GM21723 (cell line): ENCODE measurements at regions not wholly inside any gene's neighbourhood (a gene's known extent, or its start where the extent isn't known, plus 50 kb on each side); places are given as distances from the start of the nearest gene placed in this dataset.
A peak's percentile ranks its signal among the peaks of the same experiment; 100 is the strongest.

Experiments used
- ATAC-seq: cut with Tn5 transposase; IDR thresholded peaks from one replicate; pipeline ENCODE4 v1.9.1; 2021; ENCODE audit warnings: mild to moderate bottlenecking, moderate library complexity; ENCODE audit not compliant: unreplicated experiment

DNA sequence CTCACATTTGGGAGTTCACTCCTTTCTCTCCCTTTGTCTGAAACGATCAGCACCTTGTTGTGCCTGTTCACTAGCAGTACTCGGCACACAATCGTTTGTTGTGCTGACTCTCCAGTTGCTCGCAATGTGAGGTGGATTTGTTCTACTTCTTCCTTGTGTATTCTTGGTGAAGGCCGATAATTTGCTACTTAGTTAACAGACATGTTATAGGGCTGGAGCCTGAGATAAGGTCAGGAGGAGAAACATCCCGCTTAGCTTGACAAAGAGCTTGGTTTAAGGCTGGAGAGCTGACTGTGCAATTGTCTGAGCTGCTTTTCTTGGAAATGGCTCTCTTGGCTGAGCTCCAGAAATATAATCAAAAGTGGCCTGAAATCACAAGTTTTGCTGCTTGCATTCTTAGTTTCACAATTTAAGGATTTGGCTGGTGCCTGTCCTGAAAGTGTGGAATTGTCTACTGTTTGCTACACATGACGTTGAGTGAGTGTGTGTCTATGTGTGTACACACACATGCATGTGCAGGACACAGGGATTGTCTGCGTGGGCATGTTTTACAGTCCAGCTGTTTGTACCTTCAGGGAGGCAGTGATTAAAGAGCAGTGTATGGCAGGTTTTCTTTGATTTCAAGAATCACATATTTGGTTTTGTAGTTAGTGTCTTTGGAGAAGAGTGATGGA lies 77.7 kb downstream of the ARF6 start:
- no peak for ATAC-seq

DNA sequence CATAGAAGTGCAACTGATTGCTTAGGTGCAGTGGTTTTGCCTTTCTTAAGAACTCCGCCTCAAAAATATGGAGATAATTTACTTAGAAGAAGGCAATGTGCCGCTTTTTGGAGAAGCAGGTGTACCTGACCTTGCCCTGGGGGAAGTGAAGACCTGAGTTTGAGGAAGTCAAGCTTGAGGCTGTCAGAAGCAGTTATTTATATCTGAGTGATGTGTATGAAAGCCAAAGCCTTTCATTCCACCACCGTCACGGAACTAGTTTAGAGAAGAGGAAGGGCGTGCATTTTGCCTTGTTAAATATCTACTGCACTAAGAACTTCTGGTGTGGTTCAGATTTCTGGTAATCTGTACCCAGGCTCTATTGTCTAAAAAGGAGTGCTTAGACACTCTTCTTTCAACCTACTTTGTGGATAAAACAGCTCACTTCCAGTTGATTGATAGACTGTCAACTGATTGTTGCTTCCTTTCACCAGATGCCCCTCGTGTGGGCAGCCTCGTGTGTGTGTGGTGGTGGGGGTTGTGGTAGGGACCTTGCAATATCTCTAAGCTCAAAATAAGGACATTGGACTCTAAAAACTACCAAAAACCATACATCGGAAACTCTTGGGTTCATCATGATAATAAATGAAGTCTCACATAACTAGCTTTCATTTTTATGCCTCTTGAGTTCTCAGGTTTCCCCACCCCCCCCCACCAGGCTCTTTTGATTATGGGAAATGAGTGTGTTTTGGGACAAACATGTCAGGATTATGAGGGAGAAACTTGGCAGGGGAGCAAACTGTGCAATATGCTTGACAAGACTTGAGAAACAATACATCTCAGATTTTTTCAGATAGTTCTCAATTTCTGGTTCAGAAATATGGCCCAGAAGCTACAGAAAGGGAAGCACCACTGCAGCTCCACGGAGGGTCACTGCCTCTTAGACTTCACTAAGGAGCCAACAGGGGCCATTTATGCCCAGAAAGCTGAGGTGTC lies 78.6 kb downstream of the ARF6 start:
- peak; percentile 91 for ATAC-seq

DNA sequence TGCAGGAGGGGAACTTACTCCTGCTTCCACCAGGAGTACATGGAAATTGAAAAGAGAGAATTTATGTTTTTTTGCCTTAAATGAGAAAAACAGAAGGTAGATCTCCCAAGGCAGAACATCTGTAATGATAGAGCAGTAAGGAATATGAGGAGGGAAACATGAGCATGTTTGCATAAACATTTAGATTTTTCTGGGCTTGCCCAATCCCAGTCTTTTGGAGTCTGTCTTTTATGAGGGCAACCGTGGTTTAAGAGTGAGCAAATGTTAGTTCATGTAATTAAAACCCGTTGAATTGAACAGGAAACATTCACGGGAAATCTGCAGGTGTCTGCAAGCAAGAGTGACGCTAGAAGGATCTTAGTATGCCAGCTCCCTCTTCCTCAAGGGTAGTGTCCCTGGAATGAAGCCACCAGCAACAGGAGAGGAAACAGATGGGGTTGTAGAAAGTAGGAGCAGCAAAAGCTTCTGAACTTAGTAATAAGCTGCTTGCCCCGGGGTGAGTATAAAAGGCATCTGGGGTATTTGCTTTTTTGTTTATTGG lies 79.3 kb downstream of the ARF6 start:
- no peak for ATAC-seq

DNA sequence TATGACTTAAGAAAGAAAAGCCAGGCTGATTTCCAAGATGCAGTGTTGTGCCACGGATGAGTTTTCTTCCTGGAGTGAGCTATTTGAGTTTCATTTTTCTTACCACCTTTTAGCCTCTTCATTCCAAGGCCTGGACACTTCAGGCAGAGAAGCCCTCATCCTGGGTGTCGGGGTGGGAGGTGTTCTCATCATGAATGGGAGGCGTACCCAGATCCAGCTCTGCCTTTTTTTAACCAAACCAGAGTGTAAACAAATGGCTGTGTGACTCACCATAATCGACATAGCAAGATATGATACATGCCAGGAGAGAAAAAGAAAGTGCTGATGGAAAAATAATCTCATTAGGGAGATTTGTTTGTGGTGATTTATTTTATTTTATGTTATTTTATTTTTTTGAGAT lies 79.9 kb downstream of the ARF6 start:
- ATAC-seq: no peak

DNA sequence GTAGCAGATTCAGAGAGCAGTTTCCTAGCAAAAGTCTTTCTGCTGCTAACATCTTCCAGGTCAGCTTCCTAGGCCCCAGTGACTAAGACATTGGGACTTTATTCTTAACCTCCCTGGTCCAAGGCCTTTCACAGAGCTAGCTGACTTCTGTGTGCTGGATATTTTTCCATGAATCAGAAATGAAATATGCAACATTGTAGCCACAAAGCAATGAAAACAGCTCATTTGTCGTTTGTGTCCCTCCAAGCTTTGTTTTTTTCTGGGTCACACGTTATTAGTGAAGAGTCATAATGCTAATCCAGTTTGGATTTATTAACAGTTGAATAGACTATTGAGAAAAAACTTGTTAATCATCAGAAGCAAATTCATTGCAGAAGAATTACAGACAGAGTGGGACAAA lies 82.4 kb downstream of the ARF6 start:
- ATAC-seq: no peak

DNA sequence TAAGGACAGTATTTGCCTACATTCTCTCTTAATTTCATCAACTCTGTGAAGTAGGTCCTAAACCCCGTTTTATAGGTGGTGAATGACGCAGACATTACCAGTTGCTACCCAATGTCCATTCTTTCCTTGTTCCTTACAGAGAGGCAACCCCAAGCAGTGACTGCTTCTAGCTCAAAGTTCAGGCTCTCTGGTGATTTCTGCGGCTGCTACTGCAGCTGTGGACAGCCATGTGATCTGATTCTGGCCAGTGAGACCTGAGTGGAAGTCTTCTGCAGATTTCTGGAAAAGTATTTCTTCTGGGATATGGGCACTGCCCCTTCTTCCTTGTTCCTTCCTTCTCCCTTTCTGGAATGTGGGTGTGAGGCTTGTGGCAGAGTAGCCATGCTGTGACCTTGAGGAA lies 82.9 kb downstream of the ARF6 start:
- ATAC-seq: no peak

DNA sequence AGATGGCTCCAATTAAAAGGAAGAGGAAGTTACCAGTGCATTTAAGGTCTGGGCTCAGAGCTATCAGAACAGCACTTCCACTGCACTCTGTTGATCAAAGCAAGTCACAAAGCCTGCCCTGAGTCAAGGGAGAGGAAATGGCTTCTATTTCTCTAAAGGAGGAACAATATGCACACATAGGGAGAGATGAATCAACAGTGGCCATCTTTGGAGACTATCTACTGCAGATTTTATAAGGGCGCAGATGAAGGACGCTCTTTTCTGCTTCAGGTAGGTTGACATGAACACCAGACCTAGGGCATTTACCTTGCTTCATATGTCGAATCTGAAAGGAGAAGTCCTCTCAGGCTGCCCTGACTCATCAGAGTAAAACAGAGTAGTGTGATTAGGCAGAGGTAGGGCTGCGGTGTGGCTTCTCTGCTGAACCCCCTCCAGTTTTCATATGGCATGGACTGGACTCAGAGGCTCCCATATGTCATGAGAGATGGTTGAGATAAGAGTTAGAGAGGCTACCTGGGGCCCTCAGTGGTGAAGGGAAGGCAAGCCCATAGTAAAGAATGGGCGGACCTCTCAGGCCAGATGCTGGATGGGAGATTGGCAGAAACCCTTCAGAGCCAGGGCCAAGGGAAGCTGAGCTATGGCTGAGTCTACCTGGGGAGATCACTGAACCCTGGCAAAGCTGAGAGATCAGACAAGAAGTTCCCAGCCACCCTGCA lies 84.4 kb downstream of the ARF6 start:
- ATAC-seq: peak; percentile 87

GRCh38 chr14:49980027-49980426 lies 87.1 kb downstream of the ARF6 start:
- ATAC-seq: no peak

DNA sequence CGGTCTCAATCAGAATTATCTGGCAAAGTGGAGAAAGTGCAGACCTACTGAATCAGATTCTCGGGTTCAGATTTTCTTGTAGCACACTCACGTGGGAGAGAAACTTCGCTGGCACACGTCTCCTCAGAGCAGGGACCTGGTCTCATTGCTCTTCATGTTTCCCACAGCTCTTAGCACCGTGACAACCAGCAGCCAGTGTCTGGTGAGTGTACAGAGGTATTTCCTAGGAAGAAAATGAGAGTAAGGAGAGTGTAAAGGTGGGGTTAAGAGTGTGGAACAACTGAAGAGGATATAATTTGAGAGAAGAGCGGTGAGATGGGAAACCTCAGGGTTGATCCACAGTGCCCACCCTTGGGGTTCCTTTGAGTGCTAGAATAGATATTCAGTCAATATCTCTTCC lies 89.2 kb downstream of the ARF6 start:
- no peak for ATAC-seq

GRCh38 chr14:49982501-49982951 lies 89.6 kb downstream of the ARF6 start:
- no peak for ATAC-seq

GRCh38 chr14:49984424-49984823 lies 91.5 kb downstream of the ARF6 start:
- ATAC-seq: no peak

- no peak for ATAC-seq
These were observed 93.6 kb downstream of the ARF6 start for GRCh38 chr14:49986343-49987014.

GRCh38 chr14:49988080-49988990 lies 95.5 kb downstream of the ARF6 start:
- no peak for ATAC-seq

DNA sequence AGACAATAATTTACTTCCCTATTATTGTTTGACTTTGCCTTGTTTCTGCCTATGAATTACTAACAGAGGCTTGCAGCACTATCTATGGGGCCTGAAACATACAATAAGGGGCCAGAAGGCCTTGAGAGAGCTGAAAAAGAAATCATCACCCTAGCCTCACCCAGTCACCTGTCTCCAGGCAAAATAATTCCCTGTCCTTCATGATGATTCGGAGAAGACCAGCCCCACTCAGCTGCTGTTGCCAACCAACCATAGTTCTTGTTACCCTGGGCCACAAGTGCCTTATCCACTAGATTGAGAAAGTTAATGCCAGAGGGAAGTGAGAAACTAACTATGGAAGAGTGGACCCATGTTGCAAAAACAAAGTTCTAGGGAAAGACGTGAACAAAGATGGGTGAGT lies 97.1 kb downstream of the ARF6 start:
- no peak for ATAC-seq

DNA sequence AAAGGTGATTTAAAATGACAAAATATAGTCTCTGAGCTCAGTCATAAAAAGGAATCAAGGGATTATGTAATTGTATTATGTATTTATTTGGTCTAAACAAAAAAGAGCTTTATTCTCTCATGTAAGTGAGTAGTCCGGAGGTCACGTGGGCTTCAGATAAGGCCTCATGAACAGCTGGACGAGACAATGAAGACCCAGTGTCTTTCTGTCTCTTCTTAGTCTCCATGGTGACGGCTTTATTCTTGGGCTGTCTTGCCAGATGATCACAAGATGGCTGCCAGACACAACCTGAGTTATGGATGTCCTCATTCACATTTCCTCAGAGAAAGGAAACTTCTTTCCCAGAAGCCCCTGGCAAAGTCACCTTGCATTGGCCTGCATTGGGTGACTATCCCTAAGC lies 98.6 kb downstream of the ARF6 start:
- no peak for ATAC-seq

DNA sequence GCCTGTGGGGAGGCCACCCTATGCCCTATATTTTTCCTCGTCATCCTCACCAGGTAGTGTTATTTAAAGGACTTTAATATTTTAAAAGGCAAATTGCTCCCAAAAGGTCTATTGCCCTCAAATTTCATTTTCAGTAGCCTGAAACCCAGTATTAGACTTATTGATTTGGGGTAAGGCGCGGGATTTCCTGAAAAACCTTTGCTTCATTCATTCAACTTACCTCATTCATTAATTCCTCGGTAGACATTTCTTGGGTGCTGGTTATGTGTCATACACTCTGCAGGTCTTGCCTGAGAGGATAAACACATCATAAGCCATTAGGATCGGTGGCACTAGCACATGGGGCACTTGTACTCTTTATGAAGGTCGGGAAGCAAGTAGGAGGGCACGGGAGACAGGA lies 99.2 kb downstream of the ARF6 start:
- ATAC-seq: no peak

DNA sequence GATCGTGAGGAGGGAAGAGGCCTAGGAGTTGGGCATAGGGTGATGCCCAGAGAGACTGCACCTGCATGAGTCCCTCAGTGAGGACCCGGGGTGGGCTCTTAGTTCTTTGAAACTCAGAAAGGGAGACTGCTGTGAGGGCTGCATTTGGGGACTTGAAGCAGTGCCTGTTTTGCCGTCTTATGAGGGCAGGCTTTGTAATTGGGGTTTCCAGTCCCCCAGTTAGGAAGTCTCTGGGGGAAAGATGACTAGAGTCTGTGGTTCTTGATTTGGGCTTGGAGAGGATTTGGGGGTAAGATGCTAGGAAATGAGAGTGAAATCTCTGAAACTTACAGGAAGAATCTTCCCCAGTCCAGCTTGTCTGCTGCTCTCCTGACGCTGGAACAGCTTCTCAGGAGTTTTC lies 99.6 kb downstream of the ARF6 start:
- no peak for ATAC-seq

DNA sequence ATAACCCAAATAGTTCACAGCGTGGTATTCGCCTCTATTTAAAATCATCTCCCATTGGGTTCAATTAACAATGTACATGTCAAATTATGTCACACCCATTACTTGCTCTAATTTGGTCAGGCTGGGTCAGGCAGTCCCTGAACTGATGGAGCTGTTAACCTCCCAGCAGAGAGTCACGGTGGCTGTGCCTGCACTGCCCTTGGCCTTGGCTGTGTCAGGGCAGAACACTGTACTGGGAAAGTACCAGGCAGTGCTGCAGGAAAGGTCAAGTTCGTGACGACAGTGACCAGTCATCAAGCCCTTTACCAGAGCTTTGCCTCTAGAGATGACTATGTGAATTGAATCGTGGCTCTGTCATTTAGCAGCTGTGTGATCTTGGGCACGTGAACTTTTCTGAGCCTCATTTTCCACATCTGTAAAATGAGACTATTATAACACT lies 100.0 kb downstream of the ARF6 start:
- peak; percentile 90 for ATAC-seq

DNA sequence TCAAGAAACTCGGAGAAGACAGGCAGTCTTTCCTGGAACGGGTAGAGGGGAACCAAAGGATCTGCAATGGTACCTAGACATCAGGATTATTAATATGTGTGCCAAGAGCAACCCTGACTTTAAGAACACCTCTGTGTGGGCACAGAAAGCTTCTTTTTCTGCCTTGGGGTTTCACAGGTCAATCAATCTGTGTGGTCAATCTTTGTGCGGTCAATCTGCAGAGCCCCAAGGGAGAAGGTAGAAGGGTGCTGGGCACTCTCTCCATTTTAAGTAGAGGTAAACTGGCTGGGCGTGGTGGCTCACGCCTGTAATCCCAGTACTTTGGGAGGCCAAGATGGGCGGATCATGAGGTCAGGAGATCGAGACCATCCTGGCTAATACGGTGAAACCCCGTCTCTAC lies 100.7 kb downstream of the ARF6 start:
- no peak for ATAC-seq
